Kidney tubule cell (primary cell): ENCODE measurements at regions not wholly inside any gene's neighbourhood (a gene's known extent, or its start where the extent isn't known, plus 50 kb on each side); places are given as distances from the start of the nearest gene placed in this dataset.

Experiments
- DNase-seq: peaks from one replicate; pipeline ENCODE4 v3.0.0-alpha.2; 2018; ENCODE audit warnings: low spot score

- no peak for DNase-seq
Measured at GRCh38 chrX:69305333-69306062, 140.2 kb upstream of the PJA1 start.

GRCh38 chrX:69303231-69303630, 138.0 kb upstream of the PJA1 start:
- peak; percentile 17 for DNase-seq

- no peak for DNase-seq
Measured at GRCh38 chrX:69299951-69300714, 134.9 kb upstream of the PJA1 start.

GRCh38 chrX:69299285-69299684, 134.0 kb upstream of the PJA1 start:
- no peak for DNase-seq

GRCh38 chrX:69298466-69299140, 133.3 kb upstream of the PJA1 start:
- peak; percentile 55 for DNase-seq

- DNase-seq = peak; percentile 47
Measured at GRCh38 chrX:69297506-69297905, 132.3 kb upstream of the PJA1 start.

- no peak for DNase-seq
Measured at GRCh38 chrX:69293776-69294601, 128.7 kb upstream of the PJA1 start.

- DNase-seq = no peak
Measured at GRCh38 chrX:69291116-69291515, 125.9 kb upstream of the PJA1 start.

GRCh38 chrX:69290292-69290691, 125.0 kb upstream of the PJA1 start:
- no peak for DNase-seq

- no peak for DNase-seq
Measured at GRCh38 chrX:69289793-69290123, 124.5 kb upstream of the PJA1 start.

- peak; percentile 46 for DNase-seq
Measured at GRCh38 chrX:69289046-69289792, 124.0 kb upstream of the PJA1 start.

- no peak for DNase-seq
Measured at GRCh38 chrX:69287095-69287494, 121.8 kb upstream of the PJA1 start.

GRCh38 chrX:69286565-69286906, 121.3 kb upstream of the PJA1 start:
- DNase-seq = no peak

- peak; percentile 23 for DNase-seq
Measured at GRCh38 chrX:69285881-69286564, 120.8 kb upstream of the PJA1 start.

GRCh38 chrX:69285401-69285877, 120.2 kb upstream of the PJA1 start:
- DNase-seq = no peak

GRCh38 chrX:69284491-69284890, 119.2 kb upstream of the PJA1 start:
- DNase-seq = no peak

GRCh38 chrX:69282893-69283690, 117.8 kb upstream of the PJA1 start:
- DNase-seq = no peak

- no peak for DNase-seq
Measured at GRCh38 chrX:69280933-69281332, 115.7 kb upstream of the PJA1 start.

- DNase-seq = no peak
Measured at GRCh38 chrX:69279234-69279633, 114.0 kb upstream of the PJA1 start.
